Lung (tissue), 11 donors: ENCODE measurements at regions not wholly inside any gene's neighbourhood (a gene's known extent, or its start where the extent isn't known, plus 50 kb on each side); places are given as distances from the start of the nearest gene placed in this dataset.
"Not testable (repeated sequence)": the region's sequence is repeated elsewhere in the genome, so short reads cannot be mapped to it uniquely, and the experiment has no call there.

Experiments
- ATAC-seq: fragments of 200-7000 bp; cut with Tn5 transposase; one replicate; pipeline ENCODE4 v1.9.1; 2020; ENCODE audit warnings: moderate number of reproducible peaks; ENCODE audit not compliant: insufficient read depth, low FRiP score
- DNase-seq, 3 donors: peaks; one replicate each; pipeline ENCODE4 v3.0.0-alpha.2; 2013 to 2017
- H3K27ac ChIP-seq, 2 donors: one replicate each; pipeline ENCODE4 v1.5.1; 2013; ENCODE audit warnings: mild to moderate bottlenecking in 2 of 2, moderate library complexity in 2 of 2, control low read depth in 1 of 2, inconsistent platforms in 1 of 2, low read depth in 1 of 2, low read length in 1 of 2
- H3K27me3 ChIP-seq, 3 donors: one replicate each; pipeline ENCODE4 v1.5.1; 2013; ENCODE audit warnings: low read length in 2 of 3; ENCODE audit not compliant: control insufficient read depth in 3 of 3, insufficient read depth in 3 of 3
- H3K36me3 ChIP-seq, 4 donors: one replicate each; pipeline ENCODE4 v1.5.1; 2013; ENCODE audit warnings: low read length in 4 of 4, mild to moderate bottlenecking in 1 of 4, moderate library complexity in 1 of 4; ENCODE audit not compliant: control insufficient read depth in 4 of 4, insufficient read depth in 4 of 4
- H3K4me1 ChIP-seq, 5 donors: one replicate each; pipeline ENCODE4 v1.5.1; 2013; ENCODE audit warnings: low read length in 5 of 5, mild to moderate bottlenecking in 2 of 5, moderate library complexity in 1 of 5; ENCODE audit not compliant: control insufficient read depth in 5 of 5, insufficient read depth in 5 of 5
- H3K4me3 ChIP-seq: one replicate; pipeline ENCODE4 v1.5.1; 2013; ENCODE audit warnings: mild to moderate bottlenecking, control low read depth, moderate library complexity
- H3K9ac ChIP-seq, 2 donors: one replicate each; pipeline ENCODE4 v1.5.1; 2013; ENCODE audit warnings: low read length in 2 of 2, control low read depth in 1 of 2; ENCODE audit not compliant: insufficient read depth in 1 of 2
- H3K9me3 ChIP-seq, 4 donors: one replicate each; pipeline ENCODE4 v1.5.1; 2013; ENCODE audit warnings: low read length in 3 of 4, mild to moderate bottlenecking in 1 of 4, moderate library complexity in 1 of 4; ENCODE audit not compliant: control insufficient read depth in 4 of 4, insufficient read depth in 3 of 4
- CTCF ChIP-seq: IDR thresholded peaks from 2 replicates; pipeline ENCODE4 v1.5.1; 2012; ENCODE audit warnings: mild to moderate bottlenecking; ENCODE audit errors: control extremely low read depth, extremely low read depth
- WGBS, 2 donors: extraction: QIAGEN DNeasy Blood & Tissue Kit; methylation state at CpG; one replicate each; pipeline ENCODE4 v1.1.7; 2013; 5-methylcytosine and 5-hydroxymethylcytosine counted together
- donor health status: control.
- donor health status: control.
- donor health status: Bipolar disorder and iron deficiency.
- donor health status: healthy.
- donor health status: DM: yes; HTN: yes; CAD: no.

DNA sequence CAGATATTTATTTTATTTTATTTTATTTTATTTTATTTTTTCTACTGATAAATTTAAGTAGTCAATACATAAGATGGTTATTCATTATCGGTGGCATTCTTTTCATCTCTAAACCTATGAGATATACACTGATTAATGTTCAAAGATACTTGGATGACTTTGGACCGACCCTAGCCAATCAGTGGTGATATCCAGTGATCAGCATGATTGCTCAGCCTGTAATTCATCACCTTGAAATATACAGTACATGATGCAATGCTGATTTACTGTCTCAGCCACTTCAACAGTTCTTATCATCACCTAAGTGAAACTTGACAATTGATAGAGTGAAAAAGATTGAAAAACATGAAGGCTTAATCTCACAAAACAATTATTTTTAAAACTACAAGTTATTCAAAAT lies 1651.0 kb downstream of the REEP3 start:
- WGBS, 2 donors = 65 to 86% methylated on average over 2 of the region's 2 CpGs

GRCh38 chr10:65176994-65177393 lies 1655.8 kb downstream of the REEP3 start:
- Histone ChIP-seq H3K27me3 (no peaks in the 10 kb centered on the region), H3K36me3 (no peaks in the 10 kb centered on the region), H3K4me3 (no peak overlapping the region), H3K9me3 (peaks cover 0 to 8% (median 2%) of the 10 kb centered on the region in 4 donors), H3K27ac (no peak overlapping the region), H3K9ac (no peak overlapping the region), H3K4me1 (no peaks in the 10 kb centered on the region)
- TF ChIP-seq CTCF = no peak
- no peak for DNase-seq
- 90 to 93% methylated on average over 7 of the region's 7 CpGs for WGBS, 2 donors
- ATAC-seq = no peak

More for the DNA sequence above, 1651.0 kb downstream of the REEP3 start:
- peaks cover 0 to 2% (median 0%) of the 10 kb centered on the region in 4 donors for H3K9me3 ChIP-seq
- no peaks in the 10 kb centered on the region for H3K27me3 ChIP-seq
- H3K36me3 ChIP-seq = no peaks in the 10 kb centered on the region
- H3K9ac ChIP-seq = no peak overlapping the region
- TF ChIP-seq CTCF = no peak
- no peak overlapping the region for H3K4me3 ChIP-seq
- DNase-seq (no peak), ATAC-seq (no peak)
- H3K27ac ChIP-seq = no peak overlapping the region
- no peaks in the 10 kb centered on the region for H3K4me1 ChIP-seq

GRCh38 chr10:65183236-65183635 lies 1662.0 kb downstream of the REEP3 start:
- no peak overlapping the region for H3K4me3 ChIP-seq
- H3K9me3 ChIP-seq = peaks cover 0 to 8% (median 4%) of the 10 kb centered on the region in 4 donors
- no peaks in the 10 kb centered on the region for H3K36me3 ChIP-seq
- no peak overlapping the region for H3K27ac ChIP-seq
- H3K9ac ChIP-seq = no peak overlapping the region
- DNase-seq = no peak
- no peak for ATAC-seq
- H3K4me1 ChIP-seq = no peaks in the 10 kb centered on the region
- TF ChIP-seq CTCF = no peak
- 84 to 93% methylated on average over 1 of the region's 1 CpG for WGBS, 2 donors
- H3K27me3 ChIP-seq = no peaks in the 10 kb centered on the region

- not testable (repeated sequence) for ATAC-seq, H3K9ac ChIP-seq, H3K27me3 ChIP-seq, H3K9me3 ChIP-seq, H3K36me3 ChIP-seq, H3K4me1 ChIP-seq, H3K4me3 ChIP-seq, H3K27ac ChIP-seq, DNase-seq
- whole genome bisulfite sequencing, 2 donors = 90 to 97% methylated on average over 1 of the region's 1 CpG
Observed at GRCh38 chr10:65186668-65187067, 1665.5 kb downstream of the REEP3 start.
